Liver (tissue), 3 donors: ENCODE measurements at regions not wholly inside any gene's neighbourhood (a gene's known extent, or its start where the extent isn't known, plus 50 kb on each side); places are given as distances from the start of the nearest gene placed in this dataset.
"Not testable (repeated sequence)": the region's sequence is repeated elsewhere in the genome, so short reads cannot be mapped to it uniquely, and the experiment has no call there.

Experiments used
- EGR1 ChIP-seq, 2 donors: IDR thresholded peaks; 2 replicates each; pipeline ENCODE4 v1.6.1; 2016 to 2018; ENCODE audit warnings: antibody characterized with exemption in 2 of 2, low read depth in 2 of 2
- GABPA ChIP-seq, 2 donors: IDR thresholded peaks in 1 of 2; conservative IDR thresholded peaks in 1 of 2; 2 replicates each; pipeline ENCODE4 v1.6.1; 2016; ENCODE audit warnings: antibody characterized with exemption in 2 of 2, mild to moderate bottlenecking in 1 of 2, moderate library complexity in 1 of 2
- HNF4A ChIP-seq, 2 donors: conservative IDR thresholded peaks; 2 replicates each; pipeline ENCODE4 v1.6.1; 2016; ENCODE audit warnings: antibody characterized with exemption in 2 of 2, mild to moderate bottlenecking in 2 of 2
- JUND ChIP-seq, 2 donors: IDR thresholded peaks; 2 replicates each; pipeline ENCODE4 v1.6.1; 2016; ENCODE audit warnings: antibody characterized with exemption in 2 of 2
- RAD21 ChIP-seq, 2 donors: IDR thresholded peaks; 2 replicates each; pipeline ENCODE4 v1.6.1; 2016; ENCODE audit warnings: antibody characterized with exemption in 2 of 2, mild to moderate bottlenecking in 2 of 2
- RXRA ChIP-seq, 2 donors: IDR thresholded peaks; 2 replicates each; pipeline ENCODE4 v1.6.1; 2017 to 2018; ENCODE audit warnings: antibody characterized with exemption in 2 of 2, mild to moderate bottlenecking in 1 of 2
- SP1 ChIP-seq: IDR thresholded peaks from 2 replicates; pipeline ENCODE4 v1.6.1; 2018; ENCODE audit warnings: antibody characterized with exemption, mild to moderate bottlenecking
- TAF1 ChIP-seq: conservative IDR thresholded peaks from 2 replicates; pipeline ENCODE4 v1.6.1; 2016; ENCODE audit warnings: antibody characterized with exemption, mild to moderate bottlenecking
- YY1 ChIP-seq: IDR thresholded peaks from 2 replicates; pipeline ENCODE4 v1.6.1; 2016; ENCODE audit warnings: antibody characterized with exemption, mild to moderate bottlenecking
- TF ChIP-seq, protein P1 (sequence below): fragments of 150-350 bp; IDR thresholded peaks from 2 replicates; pipeline ENCODE4 v1.5.1; 2017; ENCODE audit warnings: improper control_type of control experiment, low read depth, low read length; ENCODE audit not compliant: missing input control
- TF ChIP-seq, protein P2 (sequence below): IDR thresholded peaks from 2 replicates; pipeline ENCODE4 v1.6.1; 2016; ENCODE audit warnings: antibody characterized with exemption
- TF ChIP-seq, protein P3 (sequence below): IDR thresholded peaks from 2 replicates; pipeline ENCODE4 v1.6.1; 2016; ENCODE audit warnings: antibody characterized with exemption, mild to moderate bottlenecking
- TF ChIP-seq, protein P4 (sequence below): IDR thresholded peaks from 2 replicates; pipeline ENCODE4 v1.6.1; 2016; ENCODE audit warnings: antibody characterized with exemption
- donor health status: healthy.
- donor health status: healthy.

DNA sequence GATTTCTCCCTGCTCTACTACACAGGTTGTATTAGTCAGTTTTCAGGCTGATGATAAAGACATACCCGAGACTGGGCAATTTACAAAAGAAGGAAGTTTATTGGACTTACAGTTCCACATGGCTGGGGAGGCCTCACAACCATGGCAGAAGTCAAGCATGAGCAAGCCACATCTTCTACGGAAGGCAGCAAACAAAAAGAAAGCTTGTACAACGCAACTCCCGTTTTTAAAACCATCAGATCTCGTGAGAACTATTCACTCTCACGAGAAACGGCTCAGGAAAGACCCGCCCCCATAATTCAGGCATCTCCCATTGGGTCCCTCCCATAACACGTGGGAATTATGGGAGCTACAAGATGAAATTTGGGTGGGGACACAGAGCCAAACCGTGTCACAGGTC lies 88.0 kb upstream of the CDYL2 start:
- TF ChIP-seq, protein P1, sequence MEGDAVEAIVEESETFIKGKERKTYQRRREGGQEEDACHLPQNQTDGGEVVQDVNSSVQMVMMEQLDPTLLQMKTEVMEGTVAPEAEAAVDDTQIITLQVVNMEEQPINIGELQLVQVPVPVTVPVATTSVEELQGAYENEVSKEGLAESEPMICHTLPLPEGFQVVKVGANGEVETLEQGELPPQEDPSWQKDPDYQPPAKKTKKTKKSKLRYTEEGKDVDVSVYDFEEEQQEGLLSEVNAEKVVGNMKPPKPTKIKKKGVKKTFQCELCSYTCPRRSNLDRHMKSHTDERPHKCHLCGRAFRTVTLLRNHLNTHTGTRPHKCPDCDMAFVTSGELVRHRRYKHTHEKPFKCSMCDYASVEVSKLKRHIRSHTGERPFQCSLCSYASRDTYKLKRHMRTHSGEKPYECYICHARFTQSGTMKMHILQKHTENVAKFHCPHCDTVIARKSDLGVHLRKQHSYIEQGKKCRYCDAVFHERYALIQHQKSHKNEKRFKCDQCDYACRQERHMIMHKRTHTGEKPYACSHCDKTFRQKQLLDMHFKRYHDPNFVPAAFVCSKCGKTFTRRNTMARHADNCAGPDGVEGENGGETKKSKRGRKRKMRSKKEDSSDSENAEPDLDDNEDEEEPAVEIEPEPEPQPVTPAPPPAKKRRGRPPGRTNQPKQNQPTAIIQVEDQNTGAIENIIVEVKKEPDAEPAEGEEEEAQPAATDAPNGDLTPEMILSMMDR = not testable (repeated sequence)
- not testable (repeated sequence) for TF ChIP-seq RXRA (IDR thresholded peaks at IDR 0.05); YY1; SP1; HNF4A (conservative IDR thresholded peaks at IDR 0.05); TAF1; JUND (IDR thresholded peaks at IDR 0.05); GABPA (IDR thresholded peaks at IDR 0.05 in 1 of 2, conservative IDR thresholded peaks at IDR 0.05 in 1 of 2); EGR1 (IDR thresholded peaks at IDR 0.05; ENCODE audit: low read depth in 2 of 2); RAD21 (IDR thresholded peaks at IDR 0.05)
- TF ChIP-seq, protein P2, sequence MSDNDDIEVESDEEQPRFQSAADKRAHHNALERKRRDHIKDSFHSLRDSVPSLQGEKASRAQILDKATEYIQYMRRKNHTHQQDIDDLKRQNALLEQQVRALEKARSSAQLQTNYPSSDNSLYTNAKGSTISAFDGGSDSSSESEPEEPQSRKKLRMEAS = not testable (repeated sequence)
- TF ChIP-seq, protein P3, sequence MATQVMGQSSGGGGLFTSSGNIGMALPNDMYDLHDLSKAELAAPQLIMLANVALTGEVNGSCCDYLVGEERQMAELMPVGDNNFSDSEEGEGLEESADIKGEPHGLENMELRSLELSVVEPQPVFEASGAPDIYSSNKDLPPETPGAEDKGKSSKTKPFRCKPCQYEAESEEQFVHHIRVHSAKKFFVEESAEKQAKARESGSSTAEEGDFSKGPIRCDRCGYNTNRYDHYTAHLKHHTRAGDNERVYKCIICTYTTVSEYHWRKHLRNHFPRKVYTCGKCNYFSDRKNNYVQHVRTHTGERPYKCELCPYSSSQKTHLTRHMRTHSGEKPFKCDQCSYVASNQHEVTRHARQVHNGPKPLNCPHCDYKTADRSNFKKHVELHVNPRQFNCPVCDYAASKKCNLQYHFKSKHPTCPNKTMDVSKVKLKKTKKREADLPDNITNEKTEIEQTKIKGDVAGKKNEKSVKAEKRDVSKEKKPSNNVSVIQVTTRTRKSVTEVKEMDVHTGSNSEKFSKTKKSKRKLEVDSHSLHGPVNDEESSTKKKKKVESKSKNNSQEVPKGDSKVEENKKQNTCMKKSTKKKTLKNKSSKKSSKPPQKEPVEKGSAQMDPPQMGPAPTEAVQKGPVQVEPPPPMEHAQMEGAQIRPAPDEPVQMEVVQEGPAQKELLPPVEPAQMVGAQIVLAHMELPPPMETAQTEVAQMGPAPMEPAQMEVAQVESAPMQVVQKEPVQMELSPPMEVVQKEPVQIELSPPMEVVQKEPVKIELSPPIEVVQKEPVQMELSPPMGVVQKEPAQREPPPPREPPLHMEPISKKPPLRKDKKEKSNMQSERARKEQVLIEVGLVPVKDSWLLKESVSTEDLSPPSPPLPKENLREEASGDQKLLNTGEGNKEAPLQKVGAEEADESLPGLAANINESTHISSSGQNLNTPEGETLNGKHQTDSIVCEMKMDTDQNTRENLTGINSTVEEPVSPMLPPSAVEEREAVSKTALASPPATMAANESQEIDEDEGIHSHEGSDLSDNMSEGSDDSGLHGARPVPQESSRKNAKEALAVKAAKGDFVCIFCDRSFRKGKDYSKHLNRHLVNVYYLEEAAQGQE = not testable (repeated sequence)
- TF ChIP-seq, protein P4, sequence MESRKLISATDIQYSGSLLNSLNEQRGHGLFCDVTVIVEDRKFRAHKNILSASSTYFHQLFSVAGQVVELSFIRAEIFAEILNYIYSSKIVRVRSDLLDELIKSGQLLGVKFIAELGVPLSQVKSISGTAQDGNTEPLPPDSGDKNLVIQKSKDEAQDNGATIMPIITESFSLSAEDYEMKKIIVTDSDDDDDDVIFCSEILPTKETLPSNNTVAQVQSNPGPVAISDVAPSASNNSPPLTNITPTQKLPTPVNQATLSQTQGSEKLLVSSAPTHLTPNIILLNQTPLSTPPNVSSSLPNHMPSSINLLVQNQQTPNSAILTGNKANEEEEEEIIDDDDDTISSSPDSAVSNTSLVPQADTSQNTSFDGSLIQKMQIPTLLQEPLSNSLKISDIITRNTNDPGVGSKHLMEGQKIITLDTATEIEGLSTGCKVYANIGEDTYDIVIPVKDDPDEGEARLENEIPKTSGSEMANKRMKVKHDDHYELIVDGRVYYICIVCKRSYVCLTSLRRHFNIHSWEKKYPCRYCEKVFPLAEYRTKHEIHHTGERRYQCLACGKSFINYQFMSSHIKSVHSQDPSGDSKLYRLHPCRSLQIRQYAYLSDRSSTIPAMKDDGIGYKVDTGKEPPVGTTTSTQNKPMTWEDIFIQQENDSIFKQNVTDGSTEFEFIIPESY = not testable (repeated sequence)
